DMS 273 (cell line): ENCODE measurements at regions not wholly inside any gene's neighbourhood (a gene's known extent, or its start where the extent isn't known, plus 50 kb on each side); places are given as distances from the start of the nearest gene placed in this dataset.
"Not testable (repeated sequence)": the region's sequence is repeated elsewhere in the genome, so short reads cannot be mapped to it uniquely, and the experiment has no call there.

Source experiments
- DNase-seq: peaks from one replicate; lab custom pipeline; 2025; ENCODE audit not compliant: unreplicated experiment; lab: John Stamatoyannopoulos, UW

DNA sequence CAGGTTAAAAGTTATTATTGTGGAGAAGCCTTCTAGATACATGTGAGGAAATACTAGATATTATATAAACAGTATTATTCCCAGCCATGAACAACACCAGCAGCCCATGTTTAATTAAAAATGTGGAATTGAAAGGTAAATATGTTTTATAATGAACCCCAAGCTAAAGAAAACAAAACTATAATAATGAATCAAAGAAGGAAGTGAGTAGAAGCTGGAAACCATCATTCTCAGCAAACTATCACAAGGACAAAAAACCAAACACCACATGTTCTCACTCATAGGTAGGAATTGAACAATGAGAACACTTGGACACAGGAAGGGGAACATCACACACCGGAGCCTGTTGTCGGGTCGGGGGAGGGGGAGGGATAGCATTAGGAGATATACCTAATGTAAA lies 167.6 kb upstream of the CXXC4 start:
- not testable (repeated sequence) for DNase-seq

DNA sequence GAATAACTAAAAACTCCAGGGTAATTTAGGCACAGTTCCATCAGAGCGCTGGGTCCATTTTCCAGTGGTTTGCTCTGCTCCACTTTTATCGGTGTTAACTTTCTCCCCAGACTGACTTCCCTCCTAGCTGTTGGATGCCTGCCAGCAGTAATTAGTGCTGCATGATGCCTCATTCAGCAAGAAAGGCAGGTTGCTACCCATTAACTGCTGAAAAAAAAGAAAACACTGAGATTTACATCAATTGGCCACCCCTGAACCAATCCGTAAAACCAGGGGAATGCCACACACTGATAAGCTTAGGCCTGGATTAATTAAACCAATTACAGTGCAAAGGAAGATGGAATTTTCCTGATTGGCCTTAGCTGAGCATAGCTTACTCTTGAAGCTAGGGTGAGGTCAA lies 182.4 kb upstream of the CXXC4 start:
- peak; percentile 58 for DNase-seq

GRCh38 chr4:104682311-104682710 lies 187.6 kb upstream of the CXXC4 start:
- DNase-seq, result no peak

DNA sequence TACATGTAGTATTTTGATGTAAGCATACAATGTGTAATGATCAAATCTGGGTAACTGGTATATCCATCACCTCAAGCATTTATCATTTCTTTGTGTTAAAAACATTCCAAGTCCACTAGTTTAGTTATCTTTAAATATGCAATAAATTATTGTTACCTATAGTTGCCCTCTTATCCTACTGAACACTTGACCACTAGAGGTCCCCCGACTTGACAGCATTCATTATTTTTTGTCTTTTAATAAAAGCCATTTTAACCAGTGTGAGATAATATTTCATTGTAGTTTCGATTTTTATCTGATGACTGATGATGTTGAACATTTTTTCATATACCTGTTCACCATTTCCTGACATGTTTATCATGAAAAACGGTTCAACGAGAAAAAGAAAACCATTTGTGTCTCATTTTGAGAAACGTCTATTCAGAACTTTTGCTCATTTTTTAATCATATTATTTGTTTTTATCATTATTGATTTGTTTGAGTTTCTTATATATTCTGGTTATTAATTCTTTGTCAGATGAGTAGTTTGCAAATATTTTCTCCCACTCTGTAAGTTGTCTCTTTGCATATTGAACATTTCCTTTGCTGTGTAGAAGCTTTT lies 199.0 kb upstream of the CXXC4 start:
- DNase-seq, result peak; percentile 21

DNA sequence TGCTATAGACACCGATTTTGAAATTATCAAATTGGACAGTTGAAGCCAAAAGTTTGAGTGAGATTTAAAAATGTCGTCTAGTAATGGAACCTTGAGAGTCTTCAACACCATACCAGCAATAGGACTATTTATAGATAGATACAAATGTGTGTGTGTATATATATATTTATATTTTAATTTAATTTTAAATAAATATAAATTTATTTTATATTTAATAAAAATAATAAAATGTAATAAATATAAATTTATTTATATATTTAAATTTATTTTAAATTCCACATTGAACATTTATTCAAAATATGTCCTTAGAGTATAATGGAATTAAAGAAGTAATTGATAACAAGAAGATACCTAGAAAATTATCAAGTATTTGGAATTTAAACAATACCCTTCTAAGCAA lies 221.9 kb upstream of the CXXC4 start:
- no peak for DNase-seq

- no peak for DNase-seq
Measured at GRCh38 chr4:104719539-104720230, 225.0 kb upstream of the CXXC4 start.

DNA sequence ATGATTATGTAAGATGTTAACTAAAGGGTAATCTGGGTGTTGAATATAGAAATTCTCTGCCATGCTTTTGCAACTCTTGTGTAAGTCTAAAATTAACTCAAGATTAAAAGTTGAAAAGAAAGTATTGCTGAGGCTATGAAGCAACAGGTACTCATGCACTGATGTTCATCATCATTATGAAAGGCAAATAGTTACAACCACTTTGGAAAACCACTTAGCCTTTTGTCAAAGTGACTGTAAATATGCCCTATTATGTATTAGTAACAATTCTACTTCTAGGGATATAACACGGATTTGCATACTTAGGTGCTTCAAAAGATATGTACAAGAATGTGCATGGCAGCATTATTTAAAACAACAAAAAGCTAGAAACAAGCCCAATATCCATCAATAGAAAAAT lies 227.8 kb upstream of the CXXC4 start:
- no peak for DNase-seq

DNA sequence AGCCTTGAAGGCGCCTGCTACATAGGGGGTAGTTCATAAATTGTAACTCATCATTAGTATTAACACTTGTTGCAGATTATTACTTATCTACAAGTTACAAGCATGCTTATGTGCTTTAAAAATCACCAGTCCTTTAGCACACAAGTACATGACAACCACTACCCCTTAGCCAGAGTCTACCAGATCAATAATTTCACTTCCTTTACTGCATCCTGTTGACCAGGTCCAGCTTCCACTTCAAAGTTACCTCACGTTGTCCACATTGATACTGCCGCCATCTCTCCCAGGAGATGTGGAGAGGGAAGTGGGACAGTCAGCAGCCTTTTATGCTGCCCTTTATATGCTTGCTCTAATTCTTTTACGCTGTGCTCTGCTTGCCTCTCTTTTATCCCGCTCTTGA lies 231.3 kb upstream of the CXXC4 start:
- no peak for DNase-seq

- DNase-seq, result no peak
Measured at GRCh38 chr4:104727643-104728042, 232.9 kb upstream of the CXXC4 start.

- no peak for DNase-seq
Measured at GRCh38 chr4:104728380-104729122, 233.9 kb upstream of the CXXC4 start.

DNA sequence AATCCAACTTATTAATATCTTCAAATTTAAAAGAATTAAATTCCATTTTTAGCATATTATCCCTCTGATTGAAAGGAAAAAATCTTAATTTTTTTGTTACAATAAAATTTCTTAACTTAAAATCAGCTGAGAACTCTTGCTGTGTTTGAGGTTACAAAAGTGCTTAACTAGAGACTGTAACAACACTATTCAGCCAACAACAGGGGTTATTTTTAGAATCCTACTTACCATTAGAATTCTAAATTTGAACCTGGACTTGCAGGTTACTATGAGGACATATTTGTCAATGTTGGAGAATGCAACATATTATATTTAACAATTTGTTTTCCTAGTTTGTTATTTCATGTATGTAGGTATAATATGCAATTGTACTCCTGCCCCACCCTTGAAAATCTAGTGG lies 238.1 kb upstream of the CXXC4 start:
- DNase-seq, result no peak

DNA sequence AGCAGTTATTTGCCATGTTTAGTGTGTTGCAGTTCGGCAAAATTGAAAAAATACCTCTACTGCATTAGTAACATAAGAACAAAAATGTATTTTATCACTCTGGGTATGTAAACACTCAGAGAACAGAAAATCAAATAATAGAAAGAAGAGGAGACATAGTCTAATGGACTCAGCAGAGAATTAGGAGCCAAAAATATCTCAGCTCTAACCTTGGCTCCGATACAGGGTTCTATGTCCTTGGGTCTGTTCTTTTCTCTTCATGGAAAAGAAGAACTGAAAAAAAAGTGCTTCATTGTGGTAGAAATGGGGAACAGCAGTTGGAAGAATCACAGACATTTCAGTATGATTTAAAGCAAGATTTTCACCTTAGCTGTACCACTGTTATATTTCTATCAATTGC lies 240.5 kb upstream of the CXXC4 start:
- no peak for DNase-seq

DNA sequence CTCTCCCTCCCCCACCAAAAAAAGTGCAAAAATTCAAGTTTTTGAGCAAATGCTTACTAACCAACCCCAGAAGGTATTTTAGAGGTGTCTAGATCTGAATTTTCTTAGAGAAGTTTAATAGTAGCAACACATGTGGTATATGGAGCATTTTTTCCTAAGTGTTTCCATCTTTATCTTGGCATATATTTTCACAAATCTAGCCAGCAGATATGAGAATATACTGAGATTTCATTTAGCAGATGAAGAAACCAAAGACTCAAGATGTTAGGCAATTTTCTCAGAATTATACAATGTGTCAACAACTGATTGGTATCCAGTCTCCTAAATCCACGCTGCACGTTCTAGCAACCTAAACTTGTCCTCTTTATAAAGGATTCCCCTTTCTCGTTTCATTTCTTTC lies 245.5 kb upstream of the CXXC4 start:
- DNase-seq, result no peak

DNA sequence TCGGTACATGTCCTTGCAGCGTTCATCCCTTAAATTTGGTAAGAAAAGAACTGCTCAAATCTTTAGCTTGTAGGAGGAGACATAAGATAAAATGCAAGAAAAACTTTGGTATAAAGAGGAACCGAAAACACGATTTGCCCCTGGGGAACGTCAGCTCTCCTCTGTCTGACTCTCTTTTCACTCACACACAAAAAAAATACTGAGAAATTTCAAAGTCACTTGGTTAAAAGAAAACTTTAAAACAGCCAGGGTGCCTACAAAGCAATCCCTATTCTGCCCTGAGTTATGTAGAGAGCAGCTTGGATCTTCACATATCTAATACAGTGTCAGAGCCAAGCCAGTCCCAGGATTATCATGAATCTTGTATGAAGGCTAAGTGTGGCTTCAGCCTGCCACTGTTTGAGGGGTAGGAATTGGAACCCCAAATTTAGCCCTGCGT lies 248.5 kb upstream of the CXXC4 start:
- DNase-seq, result no peak

DNA sequence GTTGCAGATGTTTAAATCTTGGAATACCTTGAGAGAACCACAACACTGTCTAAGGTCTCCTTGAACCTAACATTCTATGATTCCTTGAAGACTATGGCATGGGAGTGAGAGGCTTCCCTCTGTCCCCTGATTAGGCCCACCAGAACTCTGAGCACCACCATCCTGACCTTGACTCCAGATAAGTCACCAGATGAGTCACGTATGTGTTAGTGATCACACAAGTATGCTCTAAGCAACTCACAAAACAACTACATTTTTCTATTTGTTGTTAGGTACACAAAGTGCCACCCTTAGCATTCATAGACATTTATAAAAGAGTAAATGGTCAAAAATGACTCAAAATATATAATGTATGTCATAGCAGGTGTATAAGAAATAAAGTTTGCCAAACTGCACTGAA lies 252.9 kb upstream of the CXXC4 start:
- no peak for DNase-seq

DNA sequence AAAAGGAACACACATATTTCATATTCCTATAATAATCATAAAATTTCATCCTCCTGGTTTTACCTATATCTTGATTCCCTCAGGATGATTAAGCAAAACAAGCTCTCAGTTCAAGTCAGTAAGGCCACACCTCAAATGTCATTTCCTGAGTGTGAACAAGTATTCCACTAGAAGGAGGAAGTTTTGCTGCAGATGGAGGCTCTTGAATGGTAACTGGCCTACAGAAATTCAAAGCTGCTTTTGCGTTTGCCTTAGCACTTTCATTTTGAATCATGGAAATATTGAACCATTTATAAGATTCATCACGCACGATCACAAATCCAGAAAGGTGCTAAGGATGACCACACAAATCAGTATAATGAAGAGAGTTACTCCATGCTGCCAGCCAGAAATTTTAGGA lies 254.4 kb upstream of the CXXC4 start:
- DNase-seq, result no peak

DNA sequence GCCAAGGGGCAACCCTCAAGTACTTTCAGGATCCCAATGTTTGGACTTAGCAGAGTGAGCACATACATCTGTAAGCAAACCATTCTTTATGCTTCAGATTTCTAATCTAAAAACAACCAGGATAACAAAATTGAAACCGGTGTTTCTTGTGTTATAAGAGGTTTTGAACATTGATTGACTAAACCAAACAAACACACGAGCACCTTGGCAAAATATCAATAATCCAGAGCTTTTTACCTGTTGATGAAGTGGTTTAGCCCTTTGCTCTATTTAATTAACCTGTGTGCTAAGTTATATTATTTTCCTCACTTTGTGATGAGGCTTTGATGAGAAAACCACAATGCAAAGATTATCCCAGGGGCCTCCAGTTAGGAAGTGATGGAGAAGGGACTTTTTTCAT lies 255.3 kb upstream of the CXXC4 start:
- no peak for DNase-seq

- no peak for DNase-seq
Measured at GRCh38 chr4:104751468-104751867, 256.8 kb upstream of the CXXC4 start.

DNA sequence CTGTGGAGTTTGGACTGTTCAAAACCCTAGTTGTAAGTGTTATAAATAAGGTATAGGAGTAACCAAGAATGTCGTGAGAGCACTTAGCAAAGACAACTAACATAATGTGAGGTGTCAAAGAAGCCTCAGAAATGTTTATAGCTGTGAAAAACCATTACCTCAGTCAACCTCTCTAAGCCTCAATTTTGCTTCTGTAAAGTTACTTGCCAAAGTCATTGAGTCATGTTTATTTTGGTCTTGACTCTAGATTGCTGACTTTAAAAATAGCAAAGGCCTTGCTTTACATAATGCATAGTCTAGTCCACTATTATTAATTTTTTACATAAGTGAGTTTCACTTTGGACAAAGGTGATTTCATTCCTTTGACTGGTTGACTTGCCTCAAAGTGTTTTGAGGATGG lies 257.6 kb upstream of the CXXC4 start:
- no peak for DNase-seq

DNA sequence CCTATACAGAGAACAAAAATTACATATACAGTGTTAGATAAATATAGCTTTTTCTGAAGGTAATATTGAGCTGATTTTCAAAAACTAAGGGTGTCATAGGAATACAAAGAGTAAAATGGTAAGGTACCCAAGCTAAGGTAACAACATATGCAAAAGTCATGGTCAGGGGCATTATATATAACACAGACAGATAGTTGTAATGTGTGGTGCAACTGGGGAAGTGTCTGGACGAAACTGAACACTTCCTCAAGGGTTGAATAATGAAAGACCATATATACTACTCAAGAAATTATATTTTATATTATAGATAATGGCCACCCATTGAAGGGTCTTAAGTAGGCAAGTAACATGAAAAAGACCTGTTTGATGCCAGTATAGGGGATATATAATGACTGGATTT lies 262.1 kb upstream of the CXXC4 start:
- DNase-seq, result no peak

DNA sequence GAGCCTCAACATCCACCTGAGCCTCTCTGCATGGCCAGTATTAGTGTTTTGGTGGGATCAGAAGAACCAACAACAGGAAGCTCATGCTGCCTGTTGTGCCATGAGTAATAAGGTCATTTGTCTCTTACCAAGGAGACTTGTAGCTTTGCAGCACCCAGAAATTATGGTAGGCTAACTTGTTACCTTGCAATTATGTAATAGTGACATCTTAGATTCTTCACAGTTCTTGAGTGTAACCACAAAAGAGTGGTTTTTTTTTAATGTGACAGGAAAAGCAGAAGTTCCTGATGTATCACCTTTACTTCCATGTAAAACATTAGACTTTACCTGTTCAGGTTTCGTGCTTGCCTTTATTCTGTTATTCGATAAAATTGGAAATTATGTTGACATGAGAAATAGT lies 263.9 kb upstream of the CXXC4 start:
- DNase-seq, result no peak

- DNase-seq, result no peak
Measured at GRCh38 chr4:104763554-104764222, 269.0 kb upstream of the CXXC4 start.
